Fibroblast of the conjunctiva (primary cell): ENCODE measurements at regions not wholly inside any gene's neighbourhood (a gene's known extent, or its start where the extent isn't known, plus 50 kb on each side); places are given as distances from the start of the nearest gene placed in this dataset.
"Not testable (repeated sequence)": the region's sequence is repeated elsewhere in the genome, so short reads cannot be mapped to it uniquely, and the experiment has no call there.

ENCODE experiments used
- DNase-seq: peaks from one replicate; pipeline ENCODE4 v3.0.0-alpha.2; 2010; ENCODE audit warnings: low read depth

DNA sequence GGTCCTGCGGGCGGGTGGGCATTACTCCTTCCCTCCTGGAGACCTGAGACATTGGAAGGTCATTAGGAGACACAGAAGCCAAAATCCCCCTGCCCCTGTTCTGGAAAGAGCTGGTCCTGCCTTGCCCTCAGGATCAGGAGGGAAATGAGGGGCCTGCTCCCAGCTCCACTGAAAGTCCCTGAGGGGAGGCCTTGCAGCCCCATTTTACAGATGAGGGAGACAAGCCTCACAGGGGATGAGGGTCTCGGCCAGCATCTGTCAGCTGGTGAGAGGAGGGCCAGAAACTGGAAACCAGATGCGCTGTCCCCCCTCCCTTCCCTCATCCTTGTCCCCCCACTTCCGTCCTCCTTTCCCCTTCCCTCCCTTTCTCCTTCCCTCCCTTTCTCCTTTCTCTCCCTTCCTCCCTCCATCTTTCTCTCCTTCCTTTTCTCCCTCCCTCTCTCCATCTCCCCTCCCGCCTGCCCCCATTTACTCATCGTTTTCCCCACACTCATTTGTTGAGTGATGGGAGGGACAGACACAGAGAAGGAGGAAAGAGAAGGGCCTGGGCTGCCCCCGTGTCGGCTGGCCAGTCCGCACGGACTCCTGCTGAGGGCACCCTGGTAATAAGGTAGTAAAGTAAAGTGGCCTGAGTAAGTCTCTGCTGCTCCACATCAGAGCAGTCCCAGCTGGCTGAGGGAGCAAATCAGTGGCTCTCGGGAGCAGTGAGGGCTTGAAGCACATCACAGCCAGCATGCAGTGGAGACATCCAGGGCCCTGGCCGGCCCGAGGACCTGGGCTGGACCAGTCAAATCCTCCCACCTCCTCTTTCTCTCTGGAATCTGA is 112.4 kb upstream of the ALDH1A3 start:
- no peak for DNase-seq

DNA sequence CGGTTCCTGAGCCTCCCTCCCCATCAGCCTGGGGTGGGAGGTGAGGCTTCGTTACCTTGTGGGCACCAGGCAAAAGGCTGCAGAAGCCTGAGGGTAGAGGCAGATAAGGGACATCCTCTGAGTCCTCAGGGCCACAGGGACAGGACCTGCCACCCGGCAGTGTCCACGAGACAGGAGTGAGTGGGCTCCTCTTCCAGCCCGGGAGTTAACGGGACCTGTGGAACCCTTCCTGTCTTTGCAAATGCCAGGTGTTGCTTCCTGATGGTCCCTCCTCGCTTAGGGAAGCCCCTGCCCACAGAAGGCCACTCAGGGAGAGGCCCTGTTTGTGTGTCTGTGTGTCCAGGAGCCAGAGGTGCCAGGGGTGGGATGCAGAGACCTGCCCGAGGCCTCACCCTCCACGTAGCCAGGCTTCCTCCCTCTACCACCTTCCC is 111.1 kb upstream of the ALDH1A3 start:
- no peak for DNase-seq

DNA sequence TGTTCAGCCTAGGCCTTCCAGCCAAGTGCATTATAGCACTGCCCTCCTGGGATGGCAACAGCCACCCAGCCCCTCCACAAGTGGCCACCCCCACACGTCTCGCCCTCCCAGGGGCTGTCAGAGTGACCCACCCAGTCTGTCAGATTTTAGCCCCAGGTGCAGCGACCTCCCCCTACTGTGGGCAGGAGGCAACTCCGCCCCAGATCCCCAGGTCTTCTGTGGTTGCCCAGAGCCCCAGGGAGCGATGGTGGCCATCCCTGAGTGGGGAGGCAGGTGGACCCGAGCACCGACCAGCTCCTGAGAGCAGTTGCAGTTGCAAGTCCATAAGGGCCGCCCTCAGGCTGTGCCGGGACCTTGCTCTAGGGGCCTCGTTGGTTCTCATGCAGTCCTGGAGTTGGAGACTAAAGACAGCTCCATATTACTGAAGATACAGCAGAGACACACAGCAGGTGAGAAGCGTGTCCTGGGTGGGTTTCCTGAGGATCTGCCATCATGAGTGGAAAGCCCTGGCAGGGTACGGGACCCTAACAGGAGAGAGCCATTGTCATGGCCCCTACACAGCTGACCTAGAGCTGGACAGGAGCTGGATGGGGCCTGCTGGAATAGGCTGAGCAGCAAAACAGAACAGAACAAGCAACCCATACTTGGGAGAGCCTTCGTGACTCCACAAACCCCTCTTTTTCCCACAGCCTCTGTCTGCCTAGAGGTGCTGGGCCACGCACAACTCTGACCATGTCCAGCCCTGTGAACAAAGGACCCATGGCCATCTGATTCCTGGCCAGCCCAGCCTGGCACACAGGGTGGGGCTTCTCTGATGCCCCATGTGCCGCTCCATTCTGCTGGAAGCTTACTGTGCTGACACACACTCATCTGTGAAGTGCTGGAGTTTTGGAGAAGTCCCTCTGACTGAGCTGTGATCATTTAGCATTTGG is 110.3 kb upstream of the ALDH1A3 start:
- no peak for DNase-seq

GRCh38 chr15:100769975-100770340 is 109.7 kb upstream of the ALDH1A3 start:
- no peak for DNase-seq

- no peak for DNase-seq
Observed at GRCh38 chr15:100770661-100771584, 108.7 kb upstream of the ALDH1A3 start.

- no peak for DNase-seq
Observed at GRCh38 chr15:100771746-100772145, 107.9 kb upstream of the ALDH1A3 start.

GRCh38 chr15:100772478-100772877 is 107.2 kb upstream of the ALDH1A3 start:
- no peak for DNase-seq

DNA sequence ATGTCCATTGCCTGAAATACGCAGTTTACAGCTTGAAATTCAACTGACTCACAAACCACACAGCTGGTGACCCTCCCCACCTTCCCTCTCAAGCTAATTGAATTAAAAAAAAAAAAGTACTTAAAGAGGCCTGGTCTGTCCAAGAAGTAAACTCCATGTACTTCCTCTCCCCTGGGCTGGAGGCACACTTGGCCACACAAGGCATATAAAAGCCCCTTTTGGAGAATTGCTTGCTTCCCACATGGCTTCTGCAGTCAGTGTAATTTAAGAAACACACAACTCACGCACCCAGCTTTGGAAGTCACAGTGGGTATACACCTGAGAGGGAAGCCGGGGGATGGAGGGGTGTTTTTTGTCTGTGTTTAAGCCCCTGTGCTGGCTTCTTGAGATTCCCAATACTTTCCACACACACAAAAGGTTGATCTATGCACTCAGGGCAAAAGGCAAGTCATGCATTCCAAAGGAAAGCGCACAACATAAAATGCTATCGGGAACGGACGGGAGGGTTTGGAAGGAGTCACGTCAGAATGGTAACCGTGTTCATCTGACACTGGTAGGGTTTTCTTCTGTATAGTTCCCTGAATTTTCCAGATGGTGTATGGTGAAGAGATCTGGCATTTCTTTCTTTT is 106.6 kb upstream of the ALDH1A3 start:
- DNase-seq: peak; percentile 21

DNA sequence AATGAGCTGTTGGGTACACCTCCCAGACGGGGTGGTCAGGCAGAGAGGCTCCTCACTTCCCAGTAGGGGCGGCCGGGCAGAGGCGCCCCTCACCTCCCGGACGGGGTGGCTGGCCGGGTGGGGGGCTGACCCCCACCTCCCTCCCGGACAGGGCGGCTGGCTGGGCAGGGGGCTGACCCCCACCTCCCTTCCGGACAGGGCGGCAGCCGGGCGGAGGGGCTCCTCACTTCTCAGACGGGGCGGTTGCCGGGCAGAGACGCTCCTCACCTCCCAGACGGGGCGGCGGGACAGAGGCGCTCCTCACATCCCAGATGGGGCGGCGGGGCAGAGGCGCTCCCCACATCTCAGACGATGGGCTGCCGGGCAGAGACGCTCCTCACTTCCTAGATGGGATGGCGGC is 105.6 kb upstream of the ALDH1A3 start:
- DNase-seq: not testable (repeated sequence)

GRCh38 chr15:100775581-100776185 is 103.9 kb upstream of the ALDH1A3 start:
- DNase-seq: no peak

DNA sequence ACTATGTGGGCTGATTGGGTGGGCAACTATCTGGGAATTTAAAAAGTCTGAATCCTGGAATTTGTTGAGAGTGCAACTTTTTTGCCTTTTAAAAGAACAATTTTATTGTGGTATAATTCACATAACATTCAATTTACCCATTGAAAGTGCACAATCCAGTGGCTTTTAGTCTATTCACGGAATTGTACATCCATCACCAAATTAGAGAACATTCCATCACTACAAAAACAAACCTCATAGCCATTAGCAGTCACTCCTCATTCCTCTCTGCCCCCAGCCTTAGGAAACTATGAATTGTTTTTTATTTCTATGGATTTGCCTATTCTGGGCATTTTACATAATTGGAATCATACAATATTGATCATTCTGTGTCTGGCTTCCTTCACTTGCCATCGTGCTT is 101.8 kb upstream of the ALDH1A3 start:
- DNase-seq: no peak

DNA sequence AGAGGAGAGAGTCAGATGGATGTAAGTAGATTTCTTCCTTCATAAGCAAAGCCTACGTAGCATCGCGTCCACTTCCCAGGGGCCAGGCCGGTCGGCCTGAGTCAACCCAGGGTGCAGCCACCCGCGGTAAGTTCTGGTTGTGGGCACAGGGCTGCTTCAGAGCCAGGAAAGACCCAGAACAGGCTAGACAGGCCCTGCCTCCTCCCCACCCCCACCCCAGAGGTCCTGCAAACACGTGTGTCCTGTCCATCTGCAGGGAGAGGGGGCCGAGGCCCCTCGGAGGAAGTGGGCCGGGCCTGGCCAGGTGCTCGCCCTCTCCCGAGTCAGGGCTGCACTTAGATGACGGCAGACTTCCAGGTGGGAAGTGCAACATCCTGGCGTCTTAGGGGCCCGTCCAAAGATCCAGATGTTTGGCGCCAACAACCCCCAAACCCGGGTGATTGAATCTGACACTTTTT is 100.8 kb upstream of the ALDH1A3 start:
- no peak for DNase-seq

- no peak for DNase-seq
Observed at GRCh38 chr15:100779331-100780207, 100.1 kb upstream of the ALDH1A3 start.

DNA sequence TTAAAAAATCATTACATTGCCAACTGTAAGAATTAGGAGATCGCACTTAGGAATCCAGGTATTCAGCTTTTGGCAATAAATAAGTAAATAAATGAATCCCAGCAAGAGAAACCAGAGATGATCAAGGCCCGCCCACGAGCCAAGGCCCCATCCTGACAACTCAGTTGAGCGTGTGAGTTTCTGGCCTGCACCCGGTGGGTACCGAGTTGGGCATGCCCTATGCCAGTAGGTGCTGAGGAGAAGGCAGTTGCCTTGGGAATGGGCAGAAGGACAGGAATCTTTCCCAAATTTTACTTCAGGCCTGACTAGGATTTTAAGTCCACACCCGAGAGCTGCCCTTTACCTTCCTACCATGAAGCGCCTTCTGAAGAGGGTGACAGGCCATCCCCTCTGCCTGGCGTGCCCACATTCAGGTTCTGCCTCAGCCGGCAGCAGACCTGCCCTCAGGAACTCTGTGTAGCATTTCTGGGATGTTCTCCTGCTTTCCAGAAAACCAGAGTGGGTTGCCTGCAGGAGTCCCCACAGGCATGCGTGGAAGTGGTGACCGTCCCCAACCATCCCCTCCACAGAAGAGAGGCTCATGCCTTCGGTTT is 99.3 kb upstream of the ALDH1A3 start:
- no peak for DNase-seq

DNA sequence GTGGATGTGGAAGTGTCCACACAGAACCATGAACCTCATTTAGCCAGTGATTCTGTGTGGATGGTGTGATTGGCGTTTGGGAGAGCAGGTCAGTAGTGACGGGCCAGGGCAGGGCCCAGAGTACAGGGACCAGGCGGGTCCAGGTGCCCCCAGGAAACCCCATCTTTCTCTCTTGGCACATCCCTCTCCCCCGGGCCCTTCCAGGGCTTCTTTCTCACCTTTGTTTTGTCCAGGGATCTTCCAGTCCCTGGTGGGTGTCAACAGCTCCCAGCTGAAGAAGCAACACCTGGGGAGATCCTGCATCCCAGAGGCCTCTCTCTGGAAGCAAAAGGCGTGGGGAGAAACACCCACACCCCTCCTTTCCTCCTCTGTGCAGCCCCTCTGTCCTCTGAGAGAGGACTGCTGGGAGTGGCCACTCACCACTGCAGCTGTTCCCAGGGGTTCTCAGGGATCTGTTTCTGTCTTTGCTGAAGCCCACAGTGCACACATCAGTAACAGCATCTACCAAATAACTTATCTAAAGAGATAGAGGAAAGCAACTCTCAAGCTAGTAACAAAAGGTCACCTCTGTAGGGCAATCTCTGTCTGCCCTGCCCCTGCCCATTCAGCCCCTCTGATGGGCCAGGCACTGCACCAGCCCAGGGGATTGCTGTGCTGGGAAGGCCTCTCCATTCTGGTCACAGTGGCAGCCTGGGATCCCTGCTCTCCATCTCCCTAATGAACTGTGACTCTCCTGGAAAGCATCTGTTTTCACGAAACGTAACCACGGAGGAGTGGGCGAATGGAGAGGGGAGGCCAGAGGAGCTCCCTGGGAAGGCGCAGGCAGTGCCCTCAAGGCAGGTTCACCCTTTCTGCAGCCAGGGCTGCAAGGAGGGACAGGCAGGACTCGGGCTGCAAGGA is 98.3 kb upstream of the ALDH1A3 start:
- DNase-seq: no peak

GRCh38 chr15:100781961-100782530 is 97.6 kb upstream of the ALDH1A3 start:
- no peak for DNase-seq

- DNase-seq: no peak
Observed at GRCh38 chr15:100783291-100783690, 96.3 kb upstream of the ALDH1A3 start.
